ENCODE measurements at regions not wholly inside any gene's neighbourhood (a gene's known extent, or its start where the extent isn't known, plus 50 kb on each side); places are given as distances from the start of the nearest gene placed in this dataset.

- no peak overlapping the region for H3K27ac Mint-ChIP-seq
These were observed 80.9 kb upstream of the ESRRG start for GRCh38 chr1:216804111-216804510.

GRCh38 chr1:216794586-216794985 is 71.4 kb upstream of the ESRRG start:
- Mint-ChIP-seq H3K36me3 (no peaks in the 10 kb centered on the region), H3K4me3 (no peak overlapping the region), H3K9me3 (no peaks in the 10 kb centered on the region), H3K27ac (no peak overlapping the region), H3K4me1 (no peaks in the 10 kb centered on the region), H3K27me3 (no peaks in the 10 kb centered on the region)

More at GRCh38 chr1:216804111-216804510, 80.9 kb upstream of the ESRRG start:
- H3K27me3 Mint-ChIP-seq = no peaks in the 10 kb centered on the region
- H3K9me3 Mint-ChIP-seq = no peaks in the 10 kb centered on the region
- no peak overlapping the region for H3K4me3 Mint-ChIP-seq
- no peaks in the 10 kb centered on the region for H3K36me3 Mint-ChIP-seq
- no peaks in the 10 kb centered on the region for H3K4me1 Mint-ChIP-seq

- Mint-ChIP-seq H3K36me3 (no peaks in the 10 kb centered on the region), H3K9me3 (no peaks in the 10 kb centered on the region), H3K27me3 (no peaks in the 10 kb centered on the region), H3K4me3 (no peak overlapping the region), H3K27ac (no peak overlapping the region), H3K4me1 (no peaks in the 10 kb centered on the region)
These were observed 70.7 kb upstream of the ESRRG start for GRCh38 chr1:216793973-216794372.

GRCh38 chr1:216793303-216793702 is 70.1 kb upstream of the ESRRG start:
- no peaks in the 10 kb centered on the region for H3K36me3 Mint-ChIP-seq
- no peaks in the 10 kb centered on the region for H3K4me1 Mint-ChIP-seq
- H3K9me3 Mint-ChIP-seq = no peaks in the 10 kb centered on the region
- H3K27ac Mint-ChIP-seq = no peak overlapping the region
- no peak overlapping the region for H3K4me3 Mint-ChIP-seq
- no peaks in the 10 kb centered on the region for H3K27me3 Mint-ChIP-seq

GRCh38 chr1:216788671-216789070 is 65.4 kb upstream of the ESRRG start:
- H3K4me3 Mint-ChIP-seq = no peak overlapping the region
- no peaks in the 10 kb centered on the region for H3K9me3 Mint-ChIP-seq
- no peaks in the 10 kb centered on the region for H3K36me3 Mint-ChIP-seq
- no peak overlapping the region for H3K27ac Mint-ChIP-seq
- H3K27me3 Mint-ChIP-seq = no peaks in the 10 kb centered on the region
- H3K4me1 Mint-ChIP-seq = no peaks in the 10 kb centered on the region

- no peaks in the 10 kb centered on the region for H3K4me1 Mint-ChIP-seq
- no peak overlapping the region for H3K27ac Mint-ChIP-seq
- no peak overlapping the region for H3K4me3 Mint-ChIP-seq
- no peaks in the 10 kb centered on the region for H3K9me3 Mint-ChIP-seq
- no peaks in the 10 kb centered on the region for H3K36me3 Mint-ChIP-seq
- no peaks in the 10 kb centered on the region for H3K27me3 Mint-ChIP-seq
These were observed 62.5 kb upstream of the ESRRG start for GRCh38 chr1:216785737-216786136.

- Mint-ChIP-seq H3K4me1 (no peaks in the 10 kb centered on the region), H3K27ac (no peak overlapping the region), H3K4me3 (no peak overlapping the region), H3K9me3 (no peaks in the 10 kb centered on the region), H3K27me3 (no peaks in the 10 kb centered on the region), H3K36me3 (no peaks in the 10 kb centered on the region)
These were observed 62.0 kb upstream of the ESRRG start for GRCh38 chr1:216785221-216785620.

- H3K27me3 Mint-ChIP-seq = no peaks in the 10 kb centered on the region
- no peaks in the 10 kb centered on the region for H3K36me3 Mint-ChIP-seq
- no peaks in the 10 kb centered on the region for H3K4me1 Mint-ChIP-seq
- no peak overlapping the region for H3K27ac Mint-ChIP-seq
- no peak overlapping the region for H3K4me3 Mint-ChIP-seq
- H3K9me3 Mint-ChIP-seq = peaks cover 4% of the 10 kb centered on the region
These were observed 56.5 kb upstream of the ESRRG start for GRCh38 chr1:216779686-216780085.

- Mint-ChIP-seq H3K27ac (no peak overlapping the region), H3K27me3 (no peaks in the 10 kb centered on the region), H3K9me3 (peaks cover 4% of the 10 kb centered on the region), H3K4me1 (no peaks in the 10 kb centered on the region), H3K36me3 (no peaks in the 10 kb centered on the region), H3K4me3 (no peak overlapping the region)
These were observed 55.5 kb upstream of the ESRRG start for GRCh38 chr1:216778737-216779136.

- H3K4me1 Mint-ChIP-seq = no peaks in the 10 kb centered on the region
- H3K9me3 Mint-ChIP-seq = peaks cover 4% of the 10 kb centered on the region
- H3K27ac Mint-ChIP-seq = no peak overlapping the region
- no peaks in the 10 kb centered on the region for H3K27me3 Mint-ChIP-seq
- H3K36me3 Mint-ChIP-seq = no peaks in the 10 kb centered on the region
- H3K4me3 Mint-ChIP-seq = no peak overlapping the region
These were observed 53.9 kb upstream of the ESRRG start for GRCh38 chr1:216777148-216777547.
